Pancreas (tissue), 10 donors: ENCODE measurements at regions not wholly inside any gene's neighbourhood (a gene's known extent, or its start where the extent isn't known, plus 50 kb on each side); places are given as distances from the start of the nearest gene placed in this dataset.
A peak's percentile ranks its signal among the peaks of the same experiment; 100 is the strongest.

Experiments
- ATAC-seq, 4 donors: fragments of 200-7000 bp; cut with Tn5 transposase; one replicate each; pipeline versions ENCODE4 v1.8.0 to v1.9.1; 2020; ENCODE audit warnings: mild to moderate bottlenecking in 4 of 4, moderate library complexity in 4 of 4
- DNase-seq, 6 donors: peaks; one replicate each; pipeline ENCODE4 v3.0.0-alpha.2; 2020
- FAIRE-seq: peaks from 2 replicates; lab custom pipeline; 2012; peaks lifted over from hg19 to GRCh38; lab: Jason Lieb, UNC
- H3K27ac ChIP-seq, 4 donors: fragments of 200-600 bp; sonication (generic); 1 replicate in 3 of 4; 2 replicates in 1 of 4; pipeline versions ENCODE4 v1.5.0 to v1.8.0; 2020
- H3K27me3 ChIP-seq, 4 donors: fragments of 200-600 bp; one replicate each; pipeline ENCODE4 v1.8.0; 2021
- H3K36me3 ChIP-seq, 3 donors: fragments of 200-600 bp; sonication (generic) in 1 of 3; one replicate each; pipeline versions ENCODE4 v1.5.0 to v1.8.0; 2020 to 2021
- H3K4me1 ChIP-seq, 3 donors: fragments of 200-600 bp; one replicate each; pipeline ENCODE4 v1.8.0; 2021
- H3K4me3 ChIP-seq, 4 donors: fragments of 200-600 bp; sonication (generic) in 2 of 4; one replicate each; pipeline versions ENCODE4 v1.5.0 to v1.8.0; 2020 to 2021
- H3K9me3 ChIP-seq, 4 donors: fragments of 200-600 bp; one replicate each; pipeline ENCODE4 v1.8.0; 2021
- WGBS, 2 donors: extraction: QIAGEN DNeasy Blood & Tissue Kit; methylation state at CpG; one replicate each; pipeline ENCODE4 v1.1.7; 2013; 5-methylcytosine and 5-hydroxymethylcytosine counted together
- intact Hi-C, 3 donors: fragments of 100-400 bp; cut with DNase I; formaldehyde crosslinking; loops; one replicate each; pipeline versions ENCODE4 v1.11.1 to v1.14.2; 2022
- TF ChIP-seq, protein P1 (sequence below), 4 donors: fragments of 200-600 bp; sonication (generic) in 3 of 4; IDR thresholded peaks; one replicate each; pipeline versions ENCODE4 v1.5.0 to v1.8.0; 2021; ENCODE audit warnings: antibody characterized with exemption in 4 of 4
- donor health status: healthy with polysubstance abuse.
- donor health status: DM: no; HTN: no; CAD: no; lungs with moderate emphysema.
- donor health status: DM: no; HTN: no; CAD: no.
- donor health status: control.
- donor health status: control.
- donor health status: Bipolar disorder and iron deficiency.
- donor health status: DM: yes; HTN: yes; CAD: no.
- donor health status: DM: no; HTN: no; CAD: no.
- donor health status: DM: no; HTN: no; CAD: no.
- donor health status: DM: yes; HTN: yes; CAD: no.

- Histone ChIP-seq H3K27ac (no peak overlapping the region), H3K27me3 (no peaks in the 10 kb centered on the region), H3K4me3 (no peak overlapping the region), H3K9me3 (no peaks in the 10 kb centered on the region), H3K36me3 (no peaks in the 10 kb centered on the region), H3K4me1 (no peaks in the 10 kb centered on the region)
- intact Hi-C loops, result no loop called here
- ATAC-seq (no peak), DNase-seq (no peak), FAIRE-seq (no peak)
- 35 to 37% methylated on average over 4 of the region's 4 CpGs for WGBS, 2 donors
- TF ChIP-seq, protein P1, sequence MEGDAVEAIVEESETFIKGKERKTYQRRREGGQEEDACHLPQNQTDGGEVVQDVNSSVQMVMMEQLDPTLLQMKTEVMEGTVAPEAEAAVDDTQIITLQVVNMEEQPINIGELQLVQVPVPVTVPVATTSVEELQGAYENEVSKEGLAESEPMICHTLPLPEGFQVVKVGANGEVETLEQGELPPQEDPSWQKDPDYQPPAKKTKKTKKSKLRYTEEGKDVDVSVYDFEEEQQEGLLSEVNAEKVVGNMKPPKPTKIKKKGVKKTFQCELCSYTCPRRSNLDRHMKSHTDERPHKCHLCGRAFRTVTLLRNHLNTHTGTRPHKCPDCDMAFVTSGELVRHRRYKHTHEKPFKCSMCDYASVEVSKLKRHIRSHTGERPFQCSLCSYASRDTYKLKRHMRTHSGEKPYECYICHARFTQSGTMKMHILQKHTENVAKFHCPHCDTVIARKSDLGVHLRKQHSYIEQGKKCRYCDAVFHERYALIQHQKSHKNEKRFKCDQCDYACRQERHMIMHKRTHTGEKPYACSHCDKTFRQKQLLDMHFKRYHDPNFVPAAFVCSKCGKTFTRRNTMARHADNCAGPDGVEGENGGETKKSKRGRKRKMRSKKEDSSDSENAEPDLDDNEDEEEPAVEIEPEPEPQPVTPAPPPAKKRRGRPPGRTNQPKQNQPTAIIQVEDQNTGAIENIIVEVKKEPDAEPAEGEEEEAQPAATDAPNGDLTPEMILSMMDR (IDR thresholded peaks at IDR 0.05), result no peak
Observed at GRCh38 chr1:96409087-96409486, 312.5 kb upstream of the PTBP2 start.

GRCh38 chr1:96409689-96410088 lies 311.9 kb upstream of the PTBP2 start:
- DNase-seq (no peak), FAIRE-seq (no peak), ATAC-seq (no peak)
- H3K4me1 ChIP-seq, result no peaks in the 10 kb centered on the region
- no peaks in the 10 kb centered on the region for H3K36me3 ChIP-seq
- no peak overlapping the region for H3K27ac ChIP-seq
- no peak overlapping the region for H3K4me3 ChIP-seq
- intact Hi-C loops, result no loop called here
- WGBS, 2 donors, result 50 to 63% methylated on average over 3 of the region's 3 CpGs
- no peaks in the 10 kb centered on the region for H3K27me3 ChIP-seq
- TF ChIP-seq, protein P1 (IDR thresholded peaks at IDR 0.05), result no peak
- no peaks in the 10 kb centered on the region for H3K9me3 ChIP-seq

GRCh38 chr1:96411006-96411405 lies 310.6 kb upstream of the PTBP2 start:
- H3K27ac ChIP-seq, result no peak overlapping the region
- DNase-seq (no peak), FAIRE-seq (no peak), ATAC-seq (no peak)
- TF ChIP-seq, protein P1 (IDR thresholded peaks at IDR 0.05), result no peak
- H3K4me1 ChIP-seq, result no peaks in the 10 kb centered on the region
- WGBS, 2 donors, result 37 to 42% methylated on average over 2 of the region's 2 CpGs
- H3K9me3 ChIP-seq, result no peaks in the 10 kb centered on the region
- no peak overlapping the region for H3K4me3 ChIP-seq
- H3K36me3 ChIP-seq, result no peaks in the 10 kb centered on the region
- H3K27me3 ChIP-seq, result no peaks in the 10 kb centered on the region
- intact Hi-C loops, result no loop called here

DNA sequence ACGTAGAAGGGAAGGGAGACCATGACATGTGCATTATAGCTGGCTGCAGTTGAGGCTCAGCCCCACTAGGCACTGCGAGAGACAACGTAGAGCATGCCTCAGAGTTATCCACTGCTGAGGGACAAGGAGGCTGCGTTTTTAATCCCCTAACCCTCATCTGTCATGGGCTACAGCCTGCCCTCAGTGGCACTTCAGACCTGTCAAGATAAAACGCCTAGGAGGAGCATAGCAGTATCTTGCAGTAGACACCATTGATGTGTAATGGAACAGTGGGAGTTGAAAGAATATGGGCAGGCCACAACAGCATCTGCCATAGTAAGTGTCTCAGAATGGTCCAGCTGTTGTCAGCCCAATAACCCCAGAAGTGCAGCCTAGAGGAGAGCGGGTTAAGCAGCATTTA lies 307.0 kb upstream of the PTBP2 start:
- Histone ChIP-seq H3K27ac (no peak overlapping the region), H3K36me3 (no peaks in the 10 kb centered on the region), H3K4me3 (no peak overlapping the region), H3K27me3 (no peaks in the 10 kb centered on the region), H3K9me3 (no peaks in the 10 kb centered on the region), H3K4me1 (no peaks in the 10 kb centered on the region)
- 52 to 61% methylated on average over 6 of the region's 6 CpGs for WGBS, 2 donors
- TF ChIP-seq, protein P1 (IDR thresholded peaks at IDR 0.05), result no peak
- no peak for DNase-seq
- FAIRE-seq, result no peak
- ATAC-seq, result no peak
- intact Hi-C loops, result no loop called here

GRCh38 chr1:96416111-96416595 lies 305.4 kb upstream of the PTBP2 start:
- H3K27me3 ChIP-seq, result no peaks in the 10 kb centered on the region
- TF ChIP-seq, protein P1 (IDR thresholded peaks at IDR 0.05), result no peak
- intact Hi-C loops, result no loop called here
- FAIRE-seq, result no peak
- DNase-seq, result no peak
- 67 to 80% methylated on average over 5 of the region's 5 CpGs for WGBS, 2 donors
- no peak overlapping the region for H3K4me3 ChIP-seq
- H3K4me1 ChIP-seq, result no peaks in the 10 kb centered on the region
- no peak overlapping the region for H3K27ac ChIP-seq
- H3K36me3 ChIP-seq, result no peaks in the 10 kb centered on the region
- peak in 2 of 4 donors; percentile 45 to 60 for ATAC-seq
- H3K9me3 ChIP-seq, result no peaks in the 10 kb centered on the region
